GM18517 (cell line): ENCODE measurements at regions not wholly inside any gene's neighbourhood (a gene's known extent, or its start where the extent isn't known, plus 50 kb on each side); places are given as distances from the start of the nearest gene placed in this dataset.

Experiments used
- ATAC-seq: cut with Tn5 transposase; IDR thresholded peaks from one replicate; pipeline ENCODE4 v1.9.1; 2021; ENCODE audit warnings: mild to moderate bottlenecking, moderate library complexity; ENCODE audit not compliant: unreplicated experiment

DNA sequence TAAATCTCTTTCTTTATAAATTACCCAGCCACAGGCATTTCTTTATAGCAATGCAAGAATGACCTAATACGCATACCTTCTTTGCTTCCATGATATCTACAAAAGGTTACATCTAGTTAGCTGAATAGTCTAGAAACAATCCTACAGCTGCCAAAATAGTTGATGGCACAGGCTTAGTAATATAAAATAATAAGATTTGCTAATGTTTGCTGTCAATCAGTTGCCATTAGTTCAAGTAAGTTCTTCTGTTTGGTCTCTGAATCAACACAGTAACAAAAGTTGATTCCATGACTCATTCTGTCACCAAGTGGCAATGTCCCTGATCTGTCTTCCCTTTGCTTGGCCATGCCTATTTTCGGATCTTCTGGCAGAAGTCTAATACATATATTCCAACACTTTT is 470.2 kb downstream of the SPRY1 start:
- no peak for ATAC-seq

- ATAC-seq = no peak
These were observed 471.5 kb downstream of the SPRY1 start for GRCh38 chr4:123867910-123868587.

DNA sequence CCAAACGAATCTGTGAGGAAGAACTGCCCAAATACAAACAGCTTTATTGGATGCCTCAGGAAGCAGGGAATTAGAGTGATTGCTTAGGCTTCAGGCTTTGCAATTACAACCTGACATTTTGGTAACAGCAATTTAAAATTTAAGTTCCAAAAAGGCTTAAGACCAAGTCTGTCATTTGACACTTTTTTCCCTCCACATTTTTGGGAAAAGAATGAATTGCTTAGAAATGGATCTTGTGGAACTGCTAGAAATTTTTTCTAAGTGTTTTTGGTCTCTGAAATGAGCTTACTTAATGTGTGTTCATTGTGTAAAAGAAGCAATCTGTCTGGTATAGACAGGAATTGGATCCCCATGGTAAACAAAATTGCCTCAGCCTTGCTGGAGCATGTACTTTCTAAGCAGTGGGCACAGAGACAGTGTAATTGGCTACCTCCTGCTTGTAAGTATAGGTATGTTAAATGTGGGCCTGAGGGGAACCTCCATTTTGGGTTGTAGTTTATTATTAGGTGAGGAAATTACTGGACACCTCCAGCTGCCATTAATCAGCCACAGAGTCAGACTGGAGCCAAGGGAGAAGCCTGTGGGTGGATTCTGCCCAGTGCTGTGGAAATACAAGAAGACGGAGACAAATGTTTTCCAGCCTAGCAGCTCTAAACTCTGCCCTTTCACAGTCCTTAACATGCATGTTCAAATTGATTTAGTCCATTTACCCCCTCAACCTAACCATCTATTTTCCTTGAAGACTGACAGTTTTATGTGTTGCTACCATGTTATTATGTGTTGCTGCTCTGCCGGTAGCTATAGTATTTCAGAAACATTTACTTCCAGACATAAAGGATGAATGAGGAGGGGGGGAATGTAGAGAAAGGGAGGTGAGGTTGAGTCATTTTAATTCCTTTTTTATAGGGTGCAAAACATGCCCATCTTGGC is 473.0 kb downstream of the SPRY1 start:
- no peak for ATAC-seq

- no peak for ATAC-seq
These were observed 473.8 kb downstream of the SPRY1 start for GRCh38 chr4:123870216-123870876.

GRCh38 chr4:123871341-123871740 is 474.7 kb downstream of the SPRY1 start:
- ATAC-seq = no peak

GRCh38 chr4:123874063-123874462 is 477.5 kb downstream of the SPRY1 start:
- ATAC-seq = no peak

- ATAC-seq = no peak
These were observed 479.5 kb downstream of the SPRY1 start for GRCh38 chr4:123876143-123876542.

GRCh38 chr4:123876671-123877101 is 480.1 kb downstream of the SPRY1 start:
- ATAC-seq = no peak

GRCh38 chr4:123877551-123877950 is 481.0 kb downstream of the SPRY1 start:
- ATAC-seq = no peak

- ATAC-seq = no peak
These were observed 482.4 kb downstream of the SPRY1 start for GRCh38 chr4:123878976-123879375.

DNA sequence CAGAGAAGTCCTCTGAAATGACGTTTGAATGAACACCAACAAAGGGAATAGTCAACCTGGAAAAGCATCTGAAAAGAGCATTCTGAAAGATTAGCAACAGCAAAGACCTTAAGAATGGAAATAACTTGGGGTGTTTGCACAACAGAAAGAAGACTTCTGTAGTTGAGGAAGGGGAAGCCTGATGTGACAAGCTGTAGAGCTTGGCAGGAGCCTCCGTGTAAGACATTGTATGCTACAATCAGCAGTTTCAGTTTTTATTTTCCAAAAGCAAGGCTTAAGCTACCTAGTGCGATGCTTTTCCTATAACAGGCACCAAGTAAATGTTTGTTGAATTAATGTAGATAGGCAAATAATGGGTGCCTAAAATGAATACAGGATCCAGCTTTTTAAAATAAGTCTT is 484.0 kb downstream of the SPRY1 start:
- no peak for ATAC-seq

GRCh38 chr4:123884922-123885321 is 488.3 kb downstream of the SPRY1 start:
- ATAC-seq = no peak

GRCh38 chr4:123889507-123889906 is 492.9 kb downstream of the SPRY1 start:
- no peak for ATAC-seq

DNA sequence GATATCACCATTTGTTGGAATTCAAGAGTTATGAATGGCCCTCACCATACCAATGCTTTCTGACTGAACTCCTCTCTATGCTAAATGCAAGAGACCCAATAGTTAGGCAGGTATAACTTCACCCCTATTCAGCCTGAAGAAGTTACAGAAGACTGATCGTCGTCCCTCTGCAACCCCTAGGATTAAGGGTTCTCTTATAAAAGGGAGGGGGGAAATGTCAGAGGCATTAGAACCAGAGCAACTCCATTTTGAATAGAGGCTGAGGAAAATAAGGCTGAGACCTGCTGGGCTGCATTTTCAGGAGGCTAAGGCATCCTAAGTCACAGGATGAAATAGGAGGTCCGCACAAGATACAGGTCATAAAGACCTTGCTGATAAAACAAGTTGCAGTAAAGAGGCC is 494.3 kb downstream of the SPRY1 start:
- no peak for ATAC-seq

GRCh38 chr4:123891881-123892280 is 495.3 kb downstream of the SPRY1 start:
- no peak for ATAC-seq

- ATAC-seq = no peak
These were observed 495.9 kb downstream of the SPRY1 start for GRCh38 chr4:123892368-123892976.

GRCh38 chr4:123893011-123893981 is 496.7 kb downstream of the SPRY1 start:
- no peak for ATAC-seq

GRCh38 chr4:123896446-123897071 is 500.0 kb downstream of the SPRY1 start:
- ATAC-seq = no peak

GRCh38 chr4:123898946-123899666 is 502.5 kb downstream of the SPRY1 start:
- ATAC-seq = no peak
